HEK293T (cell line): ENCODE measurements at regions not wholly inside any gene's neighbourhood (a gene's known extent, or its start where the extent isn't known, plus 50 kb on each side); places are given as distances from the start of the nearest gene placed in this dataset.

Experiments
- ARNT ChIP-seq: fragments of 450-650 bp; IDR thresholded peaks from 2 replicates; pipeline ENCODE4 v1.6.1; 2017; ENCODE audit warnings: mild to moderate bottlenecking
- CTBP1 ChIP-seq: fragments of 450-650 bp; IDR thresholded peaks from 2 replicates; pipeline ENCODE4 v1.6.1; 2016; ENCODE audit warnings: borderline replicate concordance
- ELF4 ChIP-seq: fragments of 450-650 bp; IDR thresholded peaks from 2 replicates; pipeline ENCODE4 v1.6.1; 2017; ENCODE audit warnings: antibody characterized with exemption
- FOXA1 ChIP-seq: fragments of 450-650 bp; IDR thresholded peaks from 2 replicates; pipeline ENCODE4 v1.6.1; 2016; ENCODE audit warnings: mild to moderate bottlenecking
- HDGF ChIP-seq: fragments of 450-650 bp; IDR thresholded peaks from 2 replicates; pipeline ENCODE4 v1.6.1; 2017; ENCODE audit warnings: antibody characterized with exemption, borderline replicate concordance
- SP1 ChIP-seq: fragments of 450-650 bp; IDR thresholded peaks from 2 replicates; pipeline ENCODE4 v1.6.1; 2017
- SUZ12 ChIP-seq: fragments of 450-650 bp; IDR thresholded peaks from 2 replicates; pipeline ENCODE4 v1.6.1; 2016; ENCODE audit warnings: mild to moderate bottlenecking
- ZNF384 ChIP-seq: fragments of 450-650 bp; IDR thresholded peaks from 2 replicates; pipeline ENCODE4 v1.6.1; 2016

- no peak for TF ChIP-seq ARNT
- TF ChIP-seq ELF4: no peak
- no peak for TF ChIP-seq SP1
- TF ChIP-seq HDGF: no peak
- no peak for TF ChIP-seq ZNF384
- no peak for TF ChIP-seq FOXA1
- TF ChIP-seq SUZ12: no peak
- no peak for TF ChIP-seq CTBP1
These were observed 429.2 kb downstream of the FIGN start for GRCh38 chr2:163306647-163307046.
